ENCODE measurements at regions not wholly inside any gene's neighbourhood (a gene's known extent, or its start where the extent isn't known, plus 50 kb on each side); places are given as distances from the start of the nearest gene placed in this dataset.

GRCh38 chr11:96696731-96697130 lies 306.9 kb downstream of the JRKL start:
- intact Hi-C loops (cut with DNase I), result no loop called here
- no peak overlapping the region for H3K4me3 ChIP-seq
- no peaks in the 10 kb centered on the region for H3K36me3 ChIP-seq
- no peaks in the 10 kb centered on the region for H3K4me1 ChIP-seq
- ATAC-seq (no peak), DNase-seq (no peak)
- no peak for TF ChIP-seq CTCF (IDR thresholded peaks at IDR 0.05)
- H3K27me3 ChIP-seq, result no peaks in the 10 kb centered on the region
- no peak overlapping the region for H3K27ac ChIP-seq
- no peaks in the 10 kb centered on the region for H3K9me3 ChIP-seq

GRCh38 chr11:96697466-96697865 lies 307.7 kb downstream of the JRKL start:
- Histone ChIP-seq H3K9me3 (no peaks in the 10 kb centered on the region), H3K27me3 (no peaks in the 10 kb centered on the region), H3K36me3 (no peaks in the 10 kb centered on the region), H3K4me3 (no peak overlapping the region), H3K27ac (no peak overlapping the region), H3K4me1 (no peaks in the 10 kb centered on the region)
- intact Hi-C loops (cut with DNase I), result no loop called here
- TF ChIP-seq CTCF (IDR thresholded peaks at IDR 0.05), result no peak
- ATAC-seq (no peak), DNase-seq (no peak)

DNA sequence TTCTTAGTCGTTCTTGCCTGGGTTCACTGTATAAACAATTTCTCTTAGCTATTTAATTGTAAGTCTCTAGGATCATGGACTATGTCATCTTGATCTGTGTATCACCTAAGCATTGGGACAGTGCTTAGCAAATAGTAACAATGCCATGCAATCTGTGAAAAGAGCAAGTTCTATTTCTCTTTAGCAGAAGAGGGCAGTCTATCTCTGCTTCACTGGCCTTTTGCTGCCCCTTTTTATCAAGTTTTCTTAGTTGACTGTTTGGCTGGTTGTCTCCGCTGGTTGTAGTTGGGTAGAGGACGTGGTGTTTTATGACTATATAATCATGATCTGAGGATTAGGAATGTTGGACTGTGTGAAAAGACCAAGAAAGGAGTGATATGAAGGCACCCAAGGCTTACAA lies 315.0 kb downstream of the JRKL start:
- intact Hi-C loops (cut with DNase I), result no loop called here
- H3K27me3 ChIP-seq, result no peaks in the 10 kb centered on the region
- no peaks in the 10 kb centered on the region for H3K9me3 ChIP-seq
- DNase-seq (no peak), ATAC-seq (no peak)
- H3K4me1 ChIP-seq, result no peaks in the 10 kb centered on the region
- H3K36me3 ChIP-seq, result no peaks in the 10 kb centered on the region
- no peak for TF ChIP-seq CTCF (IDR thresholded peaks at IDR 0.05)
- no peak overlapping the region for H3K27ac ChIP-seq
- no peak overlapping the region for H3K4me3 ChIP-seq

DNA sequence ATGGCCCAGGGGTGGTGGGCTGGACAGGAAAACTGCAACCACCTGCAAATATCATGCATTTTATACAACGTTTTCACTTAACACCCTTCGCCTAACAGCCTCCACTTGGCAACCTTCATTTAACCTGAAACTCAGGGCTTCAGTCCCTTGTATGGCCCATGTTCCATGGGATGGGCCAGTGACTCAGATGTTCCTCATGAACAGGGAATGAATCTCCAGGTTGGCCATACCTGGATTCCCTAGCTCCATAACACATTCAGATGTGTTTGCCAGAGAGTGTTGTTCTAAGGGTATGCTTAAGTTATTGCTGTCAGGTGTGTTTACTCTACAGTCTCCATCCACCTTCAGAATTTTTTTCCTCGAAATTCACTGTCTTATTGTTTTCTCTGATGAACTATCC lies 316.9 kb downstream of the JRKL start:
- H3K4me3 ChIP-seq, result no peak overlapping the region
- ATAC-seq (no peak), DNase-seq (no peak)
- no peaks in the 10 kb centered on the region for H3K27me3 ChIP-seq
- H3K4me1 ChIP-seq, result no peaks in the 10 kb centered on the region
- intact Hi-C loops (cut with DNase I), result no loop called here
- no peaks in the 10 kb centered on the region for H3K36me3 ChIP-seq
- TF ChIP-seq CTCF (IDR thresholded peaks at IDR 0.05), result no peak
- H3K9me3 ChIP-seq, result no peaks in the 10 kb centered on the region
- H3K27ac ChIP-seq, result no peak overlapping the region

DNA sequence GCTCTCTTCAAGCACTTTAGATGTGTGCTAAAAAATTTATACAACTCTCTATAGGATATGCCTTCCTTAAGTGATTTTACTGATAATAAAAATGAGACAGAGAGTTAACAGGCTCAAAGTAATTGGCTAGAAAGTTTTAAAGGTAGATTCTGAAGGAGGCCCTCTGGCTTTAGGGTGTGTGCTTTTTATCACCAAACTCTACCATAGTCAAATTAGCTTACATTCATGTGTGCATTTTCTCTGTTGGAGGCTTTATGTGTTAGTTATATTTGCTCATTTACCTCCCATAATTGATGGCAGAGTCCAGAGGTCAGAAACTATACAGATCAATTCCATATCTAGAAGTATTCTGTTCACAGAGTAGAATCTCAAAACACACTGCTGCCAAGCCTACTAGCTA lies 317.5 kb downstream of the JRKL start:
- intact Hi-C loops (cut with DNase I), result no loop called here
- no peak for ATAC-seq
- H3K9me3 ChIP-seq, result no peaks in the 10 kb centered on the region
- H3K27ac ChIP-seq, result no peak overlapping the region
- no peak for DNase-seq
- TF ChIP-seq CTCF (IDR thresholded peaks at IDR 0.05), result no peak
- no peak overlapping the region for H3K4me3 ChIP-seq
- no peaks in the 10 kb centered on the region for H3K27me3 ChIP-seq
- H3K36me3 ChIP-seq, result no peaks in the 10 kb centered on the region
- H3K4me1 ChIP-seq, result no peaks in the 10 kb centered on the region

DNA sequence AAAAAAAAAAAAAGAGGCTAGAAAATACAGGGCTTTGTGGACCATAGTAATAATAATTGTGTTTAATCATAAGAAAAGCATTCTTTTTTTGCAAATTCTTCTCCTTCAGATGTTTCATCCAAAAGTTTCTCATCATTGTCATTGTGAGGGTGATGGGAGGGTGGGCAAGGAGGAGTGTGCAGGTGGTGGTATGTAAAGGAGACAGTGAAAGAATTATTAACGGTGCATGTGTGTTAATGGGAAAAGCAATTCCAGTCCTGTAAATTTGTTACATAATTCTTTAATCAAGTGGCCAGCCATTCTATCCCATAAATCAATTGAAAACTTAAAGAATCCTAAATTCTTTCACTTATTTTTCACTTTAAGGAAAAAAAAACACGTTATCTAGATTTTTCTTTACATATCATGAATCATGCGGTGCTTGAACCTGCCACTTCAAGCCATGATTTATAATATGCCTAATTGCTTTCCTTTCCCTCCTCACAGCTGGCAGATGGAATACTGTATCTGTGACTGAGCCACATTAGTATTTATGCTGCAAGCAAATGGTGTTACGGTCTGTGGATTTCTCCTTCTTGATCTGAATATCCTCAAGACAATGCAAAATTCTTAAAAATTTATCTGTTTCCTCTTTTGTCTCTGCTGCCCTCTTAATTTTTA lies 318.5 kb downstream of the JRKL start:
- Histone ChIP-seq H3K27me3 (no peaks in the 10 kb centered on the region), H3K27ac (no peak overlapping the region), H3K4me3 (no peak overlapping the region), H3K36me3 (no peaks in the 10 kb centered on the region), H3K9me3 (no peaks in the 10 kb centered on the region), H3K4me1 (no peaks in the 10 kb centered on the region)
- DNase-seq (no peak), ATAC-seq (no peak)
- TF ChIP-seq CTCF (IDR thresholded peaks at IDR 0.05), result no peak
- intact Hi-C loops (cut with DNase I), result no loop called here

Measured in upper lobe of right lung (tissue), 1 donor.